H9 (cell line): ENCODE measurements at regions not wholly inside any gene's neighbourhood (a gene's known extent, or its start where the extent isn't known, plus 50 kb on each side); places are given as distances from the start of the nearest gene placed in this dataset.

ENCODE experiments used
- DNase-seq: peaks from one replicate; pipeline ENCODE4 v3.0.0-alpha.2; 2017
- H2AFZ ChIP-seq: one replicate; pipeline ENCODE4 v1.6.1; 2013; ENCODE audit warnings: mild to moderate bottlenecking, low read length, control low read depth, moderate library complexity
- H2AK5ac ChIP-seq: 2 replicates; pipeline ENCODE4 v1.6.1; 2013; ENCODE audit warnings: low read length, control low read depth, mixed read lengths; ENCODE audit not compliant: insufficient read length
- H2BK120ac ChIP-seq: one replicate; pipeline ENCODE4 v1.6.1; 2013; ENCODE audit warnings: low read depth, mild to moderate bottlenecking, low read length, control low read depth, inconsistent platforms; ENCODE audit not compliant: poor library complexity, severe bottlenecking
- H2BK12ac ChIP-seq: 2 replicates; pipeline ENCODE4 v1.6.1; 2013; ENCODE audit warnings: low read length, control low read depth, mixed read lengths, low read depth; ENCODE audit not compliant: insufficient read length
- H2BK15ac ChIP-seq: 2 replicates; pipeline ENCODE4 v1.6.1; 2013; ENCODE audit warnings: low read depth, low read length, control low read depth
- H2BK20ac ChIP-seq: one replicate; pipeline ENCODE4 v1.6.1; 2013; ENCODE audit warnings: low read depth, mild to moderate bottlenecking, low read length, control low read depth, inconsistent platforms; ENCODE audit not compliant: poor library complexity, severe bottlenecking
- H2BK5ac ChIP-seq: 2 replicates; pipeline ENCODE4 v1.6.1; 2013; ENCODE audit warnings: low read length, control low read depth, mixed read lengths; ENCODE audit not compliant: insufficient read length
- H3K14ac ChIP-seq: 2 replicates; pipeline ENCODE4 v1.6.1; 2013; ENCODE audit warnings: low read length, control low read depth; ENCODE audit not compliant: insufficient read depth
- H3K18ac ChIP-seq: 2 replicates; pipeline ENCODE4 v1.6.1; 2013; ENCODE audit warnings: low read depth, mild to moderate bottlenecking, mixed read lengths, low read length, control low read depth; ENCODE audit not compliant: insufficient read length
- H3K23ac ChIP-seq: 2 replicates; pipeline ENCODE4 v1.6.1; 2013; ENCODE audit warnings: low read length, control low read depth, mixed read lengths, low read depth; ENCODE audit not compliant: insufficient read length
- H3K23me2 ChIP-seq: 2 replicates; pipeline ENCODE4 v1.6.1; 2013; ENCODE audit warnings: low read depth, mild to moderate bottlenecking, mixed read lengths, low read length, control low read depth; ENCODE audit not compliant: insufficient read length, poor library complexity, severe bottlenecking
- H3K27ac ChIP-seq: 2 replicates; pipeline ENCODE4 v1.5.1; 2013; ENCODE audit warnings: low read length, control low read depth, mixed read lengths, low read depth; ENCODE audit not compliant: insufficient read length
- H3K27me3 ChIP-seq: 2 replicates; pipeline ENCODE4 v1.6.1; 2013; ENCODE audit warnings: low read length, control low read depth, inconsistent platforms; ENCODE audit not compliant: insufficient read depth
- H3K4ac ChIP-seq: 2 replicates; pipeline ENCODE4 v1.6.1; 2013; ENCODE audit warnings: low read depth, mild to moderate bottlenecking, control low read depth, inconsistent platforms, low read length, moderate library complexity
- H3K4me1 ChIP-seq: 2 replicates; pipeline ENCODE4 v1.6.1; 2013; ENCODE audit warnings: low read length, control low read depth, inconsistent platforms; ENCODE audit not compliant: insufficient read depth
- H3K4me2 ChIP-seq: 2 replicates; pipeline ENCODE4 v1.6.1; 2013; ENCODE audit warnings: low read length, control low read depth, mixed read lengths; ENCODE audit not compliant: insufficient read length, insufficient read depth
- H3K56ac ChIP-seq: 2 replicates; pipeline ENCODE4 v1.6.1; 2013; ENCODE audit warnings: low read depth, mild to moderate bottlenecking, mixed read lengths, low read length, control low read depth; ENCODE audit not compliant: insufficient read length
- H3K79me1 ChIP-seq: 2 replicates; pipeline ENCODE4 v1.6.1; 2013; ENCODE audit warnings: low read depth, mild to moderate bottlenecking, moderate library complexity, low read length, control low read depth, inconsistent platforms; ENCODE audit not compliant: insufficient read depth, poor library complexity, severe bottlenecking
- H3K79me2 ChIP-seq: 2 replicates; pipeline ENCODE4 v1.6.1; 2013; ENCODE audit warnings: low read length, control low read depth, inconsistent platforms; ENCODE audit not compliant: insufficient read depth
- H3K9ac ChIP-seq: 2 replicates; pipeline ENCODE4 v1.6.1; 2013; ENCODE audit warnings: low read length, control low read depth, mixed read lengths; ENCODE audit not compliant: insufficient read length; ENCODE audit errors: extremely low read depth
- H3K9me3 ChIP-seq: one replicate; pipeline ENCODE4 v1.6.1; 2013; ENCODE audit warnings: low read depth, low read length, inconsistent platforms; ENCODE audit not compliant: control insufficient read depth
- H3T11ph ChIP-seq: one replicate; pipeline ENCODE4 v1.6.1; 2013; ENCODE audit warnings: mild to moderate bottlenecking, low read length, control low read depth, inconsistent platforms
- H4K20me1 ChIP-seq: one replicate; pipeline ENCODE4 v1.6.1; 2013; ENCODE audit not compliant: control insufficient read depth, insufficient read length, insufficient read depth
- H4K5ac ChIP-seq: 2 replicates; pipeline ENCODE4 v1.6.1; 2013; ENCODE audit warnings: low read depth, mild to moderate bottlenecking, mixed read lengths, low read length, control low read depth; ENCODE audit not compliant: insufficient read length
- H4K8ac ChIP-seq: replicated peaks from 2 replicates; pipeline ENCODE4 v1.6.1; 2013; ENCODE audit warnings: low read length, control low read depth, mixed read lengths, low read depth; ENCODE audit not compliant: insufficient read length
- H4K91ac ChIP-seq: 2 replicates; pipeline ENCODE4 v1.6.1; 2013; ENCODE audit warnings: low read depth, mild to moderate bottlenecking, moderate library complexity, mixed read lengths, low read length, control low read depth; ENCODE audit not compliant: insufficient read length
- H3K27ac Mint-ChIP-seq, 3 experiments: 2 replicates in 2 of 3; 3 replicates in 1 of 3; pipeline ENCODE4 v1.8.0; 2020 to 2021; ENCODE audit warnings: mixed read lengths in 3 of 3, mild to moderate bottlenecking in 1 of 3, moderate library complexity in 1 of 3
- H3K27me3 Mint-ChIP-seq: 2 replicates; pipeline ENCODE4 v1.8.0; 2021; ENCODE audit warnings: low read depth, mild to moderate bottlenecking, moderate library complexity, mixed read lengths
- H3K36me3 Mint-ChIP-seq, 3 experiments: 2 replicates in 2 of 3; 3 replicates in 1 of 3; pipeline ENCODE4 v1.8.0; 2020 to 2021; ENCODE audit warnings: low read depth in 3 of 3, mixed read lengths in 3 of 3; ENCODE audit not compliant: insufficient read depth in 1 of 3
- H3K4me1 Mint-ChIP-seq, 2 experiments: 2 replicates each; pipeline ENCODE4 v1.8.0; 2020; ENCODE audit warnings: mixed read lengths in 2 of 2
- H3K4me3 Mint-ChIP-seq, 2 experiments: 2 replicates in 1 of 2; 3 replicates in 1 of 2; pipeline ENCODE4 v1.8.0; 2020 to 2021; ENCODE audit warnings: mild to moderate bottlenecking in 2 of 2, mixed read lengths in 2 of 2, moderate library complexity in 1 of 2
- H3K9me3 Mint-ChIP-seq, 2 experiments: 2 replicates in 1 of 2; 3 replicates in 1 of 2; pipeline ENCODE4 v1.8.0; 2020; ENCODE audit warnings: mild to moderate bottlenecking in 2 of 2, mixed read lengths in 2 of 2, moderate library complexity in 1 of 2
- WGBS: extraction: QIAGEN DNeasy Blood & Tissue Kit; methylation state at CpG from one replicate; pipeline ENCODE4 v1.1.7; 2013; ENCODE audit warnings: missing lambda C conversion rate, low lambda C conversion rate, mixed read lengths; ENCODE audit not compliant: insufficient read length; ENCODE audit errors: extremely low coverage; 5-methylcytosine and 5-hydroxymethylcytosine counted together
- TF ChIP-seq, protein P1 (sequence below): fragments of 200-600 bp; sonication (generic); conservative IDR thresholded peaks from 3 replicates; pipeline ENCODE4 v1.8.0; 2021; ENCODE audit warnings: antibody characterized with exemption, mild to moderate bottlenecking

DNA sequence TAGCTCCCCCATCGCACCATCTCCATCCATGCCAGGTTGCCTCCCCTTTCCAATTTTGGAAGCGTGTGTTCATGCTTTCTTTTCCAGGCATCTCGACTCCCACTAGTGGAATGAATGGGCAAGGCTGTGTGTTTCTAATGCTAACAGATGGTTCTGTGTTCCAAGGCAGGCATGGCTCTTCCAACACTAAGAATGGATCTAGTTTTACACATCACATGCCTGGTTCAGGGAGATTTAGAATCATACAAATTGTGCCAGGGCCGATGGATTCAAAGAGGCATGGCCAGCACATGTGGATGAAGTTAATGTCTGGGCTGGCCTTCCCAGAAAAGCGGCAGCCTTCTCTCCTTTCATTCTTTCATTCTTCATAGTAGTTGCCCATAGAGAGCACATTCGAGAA is 438.7 kb downstream of the PRDM2 start:
- Histone ChIP-seq H2BK12ac (no peak overlapping the region), H2AFZ (no peak overlapping the region), H3K27me3 (no peaks in the 10 kb centered on the region), H2BK20ac (no peak overlapping the region), H3K79me1 (no peaks in the 10 kb centered on the region), H3K4me1 (peaks cover 13% of the 10 kb centered on the region), H3K27ac (no peak overlapping the region), H3K9ac (no peak overlapping the region), H3K4me2 (no peak overlapping the region), H4K5ac (no peak overlapping the region), H4K20me1 (no peaks in the 10 kb centered on the region), H3T11ph (no peak overlapping the region), H3K79me2 (no peaks in the 10 kb centered on the region), H2BK120ac (no peak overlapping the region), H3K23me2 (no peaks in the 10 kb centered on the region), H4K8ac (no peak overlapping the region), H3K23ac (no peak overlapping the region), H2BK15ac (no peak overlapping the region), H2BK5ac (no peak overlapping the region), H3K56ac (no peak overlapping the region), H3K18ac (no peak overlapping the region), H2AK5ac (no peak overlapping the region), H3K9me3 (no peaks in the 10 kb centered on the region), H4K91ac (no peak overlapping the region), H3K14ac (no peak overlapping the region), H3K4ac (no peak overlapping the region)
- no CpG with 5 or more reads among the region's 6 CpGs for WGBS
- no peak overlapping the region for H3K4me3 Mint-ChIP-seq
- no peaks in the 10 kb centered on the region; the same call in 1 of the 2 replicates for H3K27me3 Mint-ChIP-seq
- TF ChIP-seq, protein P1, sequence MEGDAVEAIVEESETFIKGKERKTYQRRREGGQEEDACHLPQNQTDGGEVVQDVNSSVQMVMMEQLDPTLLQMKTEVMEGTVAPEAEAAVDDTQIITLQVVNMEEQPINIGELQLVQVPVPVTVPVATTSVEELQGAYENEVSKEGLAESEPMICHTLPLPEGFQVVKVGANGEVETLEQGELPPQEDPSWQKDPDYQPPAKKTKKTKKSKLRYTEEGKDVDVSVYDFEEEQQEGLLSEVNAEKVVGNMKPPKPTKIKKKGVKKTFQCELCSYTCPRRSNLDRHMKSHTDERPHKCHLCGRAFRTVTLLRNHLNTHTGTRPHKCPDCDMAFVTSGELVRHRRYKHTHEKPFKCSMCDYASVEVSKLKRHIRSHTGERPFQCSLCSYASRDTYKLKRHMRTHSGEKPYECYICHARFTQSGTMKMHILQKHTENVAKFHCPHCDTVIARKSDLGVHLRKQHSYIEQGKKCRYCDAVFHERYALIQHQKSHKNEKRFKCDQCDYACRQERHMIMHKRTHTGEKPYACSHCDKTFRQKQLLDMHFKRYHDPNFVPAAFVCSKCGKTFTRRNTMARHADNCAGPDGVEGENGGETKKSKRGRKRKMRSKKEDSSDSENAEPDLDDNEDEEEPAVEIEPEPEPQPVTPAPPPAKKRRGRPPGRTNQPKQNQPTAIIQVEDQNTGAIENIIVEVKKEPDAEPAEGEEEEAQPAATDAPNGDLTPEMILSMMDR = no peak
- peaks cover 34 to 36% of the 10 kb centered on the region in 2 experiments for H3K4me1 Mint-ChIP-seq
- DNase-seq = no peak
- H3K36me3 Mint-ChIP-seq = no peaks in the 10 kb centered on the region
- no peaks in the 10 kb centered on the region; a peak in 2 of 5 replicates for H3K9me3 Mint-ChIP-seq
- H3K27ac Mint-ChIP-seq = no peak overlapping the region
